Right ventricle myocardium inferior (tissue), 1 donor: ENCODE measurements at regions not wholly inside any gene's neighbourhood (a gene's known extent, or its start where the extent isn't known, plus 50 kb on each side); places are given as distances from the start of the nearest gene placed in this dataset.

Experiments used
- ATAC-seq: fragments of 200-7000 bp; cut with Tn5 transposase; one replicate; pipeline ENCODE4 v1.9.1; 2020; ENCODE audit warnings: mild to moderate bottlenecking, moderate library complexity
- DNase-seq: peaks from one replicate; pipeline ENCODE4 v3.0.0; 2021; ENCODE audit errors: missing footprints
- intact Hi-C: fragments of 100-400 bp; cut with DNase I; formaldehyde crosslinking; loops from one replicate; pipeline ENCODE4 v1.11.0; 2022
- donor health status: DM: no; HTN: yes; CAD: no; lungs with severe emphysema.

- ATAC-seq (peak; percentile 50), DNase-seq (no peak)
- intact Hi-C loops = no loop called here
Measured at GRCh38 chr12:19026614-19027488, 102.7 kb upstream of the PLEKHA5 start.

- no peak for ATAC-seq
- DNase-seq = no peak
- intact Hi-C loops = no loop called here
Measured at GRCh38 chr12:19030180-19030579, 99.4 kb upstream of the PLEKHA5 start.

DNA sequence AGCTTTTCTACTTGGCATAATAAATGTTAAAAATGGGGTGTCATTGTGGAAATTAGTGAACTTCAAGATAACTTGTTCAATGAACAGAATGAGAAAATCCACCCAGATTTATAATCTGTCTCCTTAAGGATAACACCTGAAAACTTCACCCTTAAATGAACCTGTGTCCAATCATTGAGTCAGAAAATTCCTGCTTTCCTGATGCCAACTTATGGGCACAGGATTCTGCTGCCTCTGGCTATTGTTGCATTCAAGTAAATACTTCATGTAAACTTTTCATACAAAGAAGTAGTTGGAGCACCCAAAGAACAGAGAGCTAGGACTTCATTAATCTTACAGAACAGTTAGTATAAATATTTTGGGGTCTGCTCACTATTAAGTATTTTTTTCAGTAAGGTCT, 98.9 kb upstream of the PLEKHA5 start:
- DNase-seq (no peak), ATAC-seq (no peak)
- intact Hi-C loops = no loop called here

- intact Hi-C loops = no loop called here
- ATAC-seq (no peak), DNase-seq (no peak)
Measured at GRCh38 chr12:19031032-19031431, 98.5 kb upstream of the PLEKHA5 start.

- intact Hi-C loops = no loop called here
- DNase-seq (no peak), ATAC-seq (no peak)
Measured at GRCh38 chr12:19032826-19033225, 96.7 kb upstream of the PLEKHA5 start.

- DNase-seq (no peak), ATAC-seq (no peak)
- intact Hi-C loops = no loop called here
Measured at GRCh38 chr12:19033244-19033643, 96.3 kb upstream of the PLEKHA5 start.

DNA sequence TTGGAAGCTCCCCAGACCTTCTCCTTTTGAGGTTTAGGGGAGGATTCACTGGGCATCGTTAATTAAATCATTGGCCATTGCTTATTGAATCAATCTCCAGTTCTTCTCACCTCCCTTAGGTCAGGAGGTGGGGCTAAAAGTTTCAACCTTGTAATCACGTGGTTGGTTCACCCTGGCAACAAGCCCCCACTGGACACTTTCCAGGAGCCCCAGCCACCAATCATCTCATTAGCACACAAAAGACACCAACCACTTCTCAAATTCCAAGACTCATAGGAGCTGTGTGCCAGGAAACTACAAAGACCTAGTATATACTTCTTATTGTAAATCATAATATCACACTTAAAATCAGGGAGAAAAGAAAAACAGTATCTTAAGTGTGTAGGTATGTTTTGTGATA, 94.6 kb upstream of the PLEKHA5 start:
- DNase-seq (no peak), ATAC-seq (no peak)
- intact Hi-C loops = loop anchor here (5.0 kb wide), 2 partner anchors 168 to 603 kb away; no protein-coding TSS in a partner anchor

DNA sequence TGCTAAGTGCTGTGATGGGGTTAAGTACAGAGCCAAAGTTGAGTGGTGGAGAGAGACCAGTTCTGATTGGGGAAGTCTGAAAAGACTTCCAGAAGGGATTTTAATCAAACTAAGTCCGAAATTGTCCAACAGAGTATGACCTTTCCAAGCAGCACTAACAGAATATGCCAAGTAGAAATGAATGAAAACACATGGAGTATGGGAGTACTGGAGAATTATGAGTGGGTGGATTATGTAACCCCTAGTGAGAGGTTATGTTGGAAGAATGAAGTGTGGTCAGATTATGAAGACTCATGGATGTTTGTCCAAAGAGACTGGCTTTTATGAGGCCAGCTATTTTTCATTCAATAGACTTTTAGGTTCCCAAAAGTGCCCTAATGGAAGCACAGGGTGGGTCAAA, 94.0 kb upstream of the PLEKHA5 start:
- DNase-seq (no peak), ATAC-seq (peak; percentile 74)
- intact Hi-C loops = loop anchor here (5.0 kb wide), 2 partner anchors 168 to 603 kb away; no protein-coding TSS in a partner anchor

GRCh38 chr12:19036673-19037357, 92.7 kb upstream of the PLEKHA5 start:
- intact Hi-C loops = loop anchor here (5.0 kb wide), 2 partner anchors 170 to 605 kb away; no protein-coding TSS in a partner anchor
- ATAC-seq = peak; percentile 77
- DNase-seq = no peak

DNA sequence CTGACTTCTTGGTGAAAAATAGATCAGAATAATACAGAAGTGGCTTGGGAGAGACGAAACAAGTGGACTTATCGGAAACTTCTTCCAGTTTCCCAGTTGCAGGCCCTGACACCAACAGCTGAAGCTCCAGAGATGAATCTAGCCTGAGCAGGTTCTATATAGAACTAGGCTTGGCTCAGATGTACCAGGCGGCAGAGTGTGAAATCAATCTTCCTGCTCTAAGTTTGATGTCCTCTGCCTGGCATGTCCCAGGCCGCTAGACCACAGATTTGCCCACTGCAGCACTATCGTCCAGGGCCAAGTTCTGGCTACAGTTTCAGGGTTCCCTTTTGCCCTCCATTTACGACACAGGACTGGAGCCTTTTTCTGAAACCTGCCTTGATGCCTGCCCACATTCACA, 91.3 kb upstream of the PLEKHA5 start:
- intact Hi-C loops = loop anchor here (2.0 to 5.0 kb wide), 4 partner anchors 93 to 606 kb away; no protein-coding TSS in a partner anchor
- DNase-seq (no peak), ATAC-seq (peak; percentile 17)

GRCh38 chr12:19039515-19039914, 90.0 kb upstream of the PLEKHA5 start:
- DNase-seq (no peak), ATAC-seq (peak; percentile 55)
- intact Hi-C loops = loop anchor here (2.0 to 5.0 kb wide), 4 partner anchors 91 to 607 kb away; no protein-coding TSS in a partner anchor

DNA sequence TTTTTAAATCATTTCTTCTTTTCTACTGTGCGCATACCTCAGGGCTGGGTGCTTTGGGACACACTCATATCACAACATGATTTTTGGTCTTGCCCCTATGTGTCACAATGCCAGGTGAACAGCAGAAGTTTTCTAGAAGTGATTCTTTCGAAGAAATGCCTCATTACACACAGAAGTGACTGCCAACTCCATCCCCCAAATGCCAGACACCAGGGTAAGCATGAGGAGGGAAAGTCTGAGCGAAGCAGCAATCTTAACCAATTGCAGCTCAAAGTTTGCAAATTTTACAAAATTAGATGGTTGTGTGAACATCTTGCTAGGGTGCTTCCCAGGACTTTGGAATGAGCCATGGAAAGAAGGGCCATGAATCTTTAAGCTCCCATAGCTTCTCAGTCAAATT, 87.3 kb upstream of the PLEKHA5 start:
- DNase-seq = no peak
- no peak for ATAC-seq
- intact Hi-C loops = no loop called here

DNA sequence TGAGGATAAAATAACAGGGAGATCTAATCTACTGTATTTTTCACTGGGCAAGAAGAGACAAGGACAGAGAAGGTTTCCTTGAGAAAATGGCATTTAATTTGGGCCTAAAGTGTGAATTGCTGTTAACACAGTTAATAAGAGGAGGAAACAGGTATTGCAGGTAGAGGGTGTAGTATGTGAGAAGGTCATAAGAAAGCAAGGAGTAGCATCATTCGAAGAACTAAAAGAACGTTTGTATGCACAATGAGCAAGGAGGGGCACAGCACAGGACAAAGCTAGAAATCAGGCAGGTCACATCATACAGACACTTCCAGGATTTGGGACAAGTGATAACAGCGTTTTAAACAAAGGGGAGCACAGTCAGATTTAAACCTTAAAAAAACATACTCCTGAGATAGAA, 85.1 kb upstream of the PLEKHA5 start:
- intact Hi-C loops = no loop called here
- DNase-seq (no peak), ATAC-seq (no peak)

DNA sequence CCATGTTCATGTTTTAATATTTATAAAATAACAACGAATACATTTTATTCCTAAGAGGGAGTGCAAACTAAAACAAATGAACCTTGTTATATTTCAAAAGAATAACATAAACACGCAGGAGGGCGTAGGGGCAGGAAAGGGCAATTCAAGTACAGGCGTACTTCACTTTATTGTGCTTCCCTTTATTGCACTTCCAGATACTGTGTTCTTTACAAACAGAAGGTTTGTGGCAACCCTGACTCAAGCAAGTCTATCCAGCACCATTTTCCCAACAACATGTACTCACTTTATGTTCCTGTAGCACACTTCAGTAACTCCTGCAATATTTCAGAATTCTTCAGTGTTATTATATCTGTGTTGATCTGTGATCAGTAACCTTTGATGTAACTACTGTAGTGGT, 84.6 kb upstream of the PLEKHA5 start:
- intact Hi-C loops = no loop called here
- ATAC-seq (no peak), DNase-seq (no peak)

- intact Hi-C loops = no loop called here
- DNase-seq = no peak
- no peak for ATAC-seq
Measured at GRCh38 chr12:19045426-19045825, 84.1 kb upstream of the PLEKHA5 start.

GRCh38 chr12:19048943-19049342, 80.6 kb upstream of the PLEKHA5 start:
- DNase-seq = no peak
- intact Hi-C loops = no loop called here
- ATAC-seq = no peak

DNA sequence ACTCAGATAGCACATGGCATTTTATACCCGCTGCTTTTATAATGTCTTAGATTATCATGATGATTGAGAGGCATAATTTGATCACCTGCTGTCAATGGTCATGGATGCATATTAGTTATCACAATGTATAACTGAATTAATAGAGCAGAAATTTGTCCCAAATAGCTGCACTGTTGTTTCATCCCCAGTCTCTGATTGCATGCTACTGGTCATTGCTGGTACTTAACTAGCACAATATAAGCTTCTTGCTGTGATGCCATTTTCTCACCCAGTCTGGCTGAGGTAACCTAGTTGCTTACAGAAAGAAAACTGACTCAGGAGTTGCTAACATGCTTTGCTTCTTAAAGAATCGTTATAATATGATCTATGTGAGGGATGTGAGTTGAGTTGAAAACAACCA, 76.8 kb upstream of the PLEKHA5 start:
- DNase-seq (no peak), ATAC-seq (no peak)
- intact Hi-C loops = no loop called here

DNA sequence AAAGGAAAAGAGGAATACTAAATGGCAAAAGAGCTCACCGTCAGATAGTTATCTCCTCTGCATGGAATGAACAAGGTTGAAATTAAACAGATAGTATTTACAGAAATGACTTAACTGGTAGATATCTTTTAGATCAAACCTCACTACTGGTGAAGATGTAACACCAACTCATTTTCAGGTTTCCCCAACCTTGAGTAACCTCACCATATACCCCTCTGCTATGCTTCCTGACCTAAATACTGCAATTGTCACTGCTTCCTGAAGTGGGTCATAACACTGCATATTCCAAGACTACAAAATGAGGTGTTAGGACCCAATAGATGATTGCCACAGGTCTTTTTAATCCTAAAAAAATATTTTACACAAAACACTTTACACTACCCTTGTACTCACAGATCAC, 76.3 kb upstream of the PLEKHA5 start:
- DNase-seq (no peak), ATAC-seq (no peak)
- intact Hi-C loops = no loop called here

DNA sequence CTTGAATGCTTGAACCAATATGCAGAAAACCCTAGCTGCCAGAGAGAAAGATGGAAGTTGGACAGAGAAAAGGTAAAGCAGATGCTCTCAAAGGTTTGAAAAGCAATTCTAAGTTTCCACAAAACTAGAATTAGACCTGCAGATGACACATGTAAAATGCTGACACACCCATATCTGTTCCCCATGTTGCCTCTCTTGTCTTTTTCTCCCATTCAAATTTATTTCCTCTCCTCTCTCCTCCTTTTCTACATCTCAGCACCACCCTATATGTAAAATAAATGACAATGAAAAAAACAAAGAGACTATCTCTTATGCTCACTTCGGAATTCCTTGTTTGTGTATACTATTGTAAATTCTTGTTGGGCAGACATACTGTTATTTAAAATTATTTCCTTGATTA, 75.5 kb upstream of the PLEKHA5 start:
- DNase-seq (no peak), ATAC-seq (no peak)
- intact Hi-C loops = no loop called here

GRCh38 chr12:19055589-19055988, 73.9 kb upstream of the PLEKHA5 start:
- DNase-seq = no peak
- no peak for ATAC-seq
- intact Hi-C loops = no loop called here
